GM12878 (cell line): ENCODE measurements at regions not wholly inside any gene's neighbourhood (a gene's known extent, or its start where the extent isn't known, plus 50 kb on each side); places are given as distances from the start of the nearest gene placed in this dataset.

Experiments
- ATAC-seq: fragments of 200-7000 bp; cut with Tn5 transposase; 3 replicates; pipeline ENCODE4 v1.9.1; 2020; ENCODE audit warnings: mild to moderate bottlenecking, moderate library complexity
- BruUV-seq: library from RNA; stranded (reverse); fragments of 400-500 nt; replicated peaks from 2 replicates; lab custom pipeline; 2021; lab: Mats Ljungman, UMichigan
- CTCF ChIA-PET: fragments of 300-600 bp; sonication (Branson Sonifier 250); formaldehyde crosslinking; extraction: SDS; loops from one replicate; lab custom pipeline; 2021; ENCODE audit warnings: inconsistent platforms; lab: Yijun Ruan, JAX
- POLR2A ChIA-PET: fragments of 350-600 bp; formaldehyde crosslinking; extraction: SDS; loops from one replicate; lab custom pipeline; 2021; ENCODE audit warnings: inconsistent platforms; lab: Charles Lee
- RAD21 ChIA-PET: fragments of 300-600 bp; sonication (Branson Sonifier 250); formaldehyde crosslinking; loops from one replicate; lab custom pipeline; 2023; ENCODE audit warnings: antibody characterized with exemption; ENCODE audit not compliant: unreplicated experiment; lab: Charles Lee
- SMC1A ChIA-PET: fragments of 300-600 bp; sonication (Branson Sonifier 250); formaldehyde crosslinking; loops from one replicate; lab custom pipeline; 2023; ENCODE audit not compliant: unreplicated experiment, uncharacterized antibody; lab: Charles Lee
- DNase-seq: peaks from one replicate; pipeline ENCODE4 v3.0.0-alpha.2; 2011; ENCODE audit warnings: low read depth, low spot score
- FAIRE-seq: peaks from 3 replicates; lab custom pipeline; 2011; peaks lifted over from hg19 to GRCh38; lab: Jason Lieb, UNC
- H2AFZ ChIP-seq: 2 replicates; pipeline ENCODE4 v1.6.0; 2011; ENCODE audit warnings: low read depth, low read length, control low read depth; ENCODE audit not compliant: control insufficient read depth
- H3K27ac ChIP-seq: 2 replicates; pipeline ENCODE4 v1.5.1; 2011; ENCODE audit warnings: control low read depth; ENCODE audit not compliant: control insufficient read depth, insufficient read depth
- H3K27me3 ChIP-seq, 2 experiments: replicated peaks in 1 of 2; 2 replicates each; pipeline versions ENCODE4 v1.6.0 to v1.6.1; 2011; ENCODE audit warnings: low read length in 1 of 2; ENCODE audit not compliant: control insufficient read depth in 2 of 2, insufficient read depth in 2 of 2
- H3K36me3 ChIP-seq, 2 experiments: 2 replicates each; pipeline ENCODE4 v1.5.1; 2011; ENCODE audit warnings: low read length in 1 of 2; ENCODE audit not compliant: control insufficient read depth in 2 of 2, insufficient read depth in 2 of 2
- H3K4me1 ChIP-seq: 2 replicates; pipeline ENCODE4 v1.6.1; 2011; ENCODE audit warnings: mild to moderate bottlenecking, low read length, moderate library complexity, mixed read lengths; ENCODE audit not compliant: control insufficient read depth, insufficient read depth
- H3K4me2 ChIP-seq: 2 replicates; pipeline ENCODE4 v1.6.0; 2011; ENCODE audit warnings: control low read depth; ENCODE audit not compliant: control insufficient read depth, insufficient read depth
- H3K4me3 ChIP-seq: fragments of 200-600 bp; sonication (generic); 2 replicates; pipeline ENCODE4 v1.5.1; 2016
- H3K79me2 ChIP-seq: 2 replicates; pipeline ENCODE4 v1.6.0; 2011; ENCODE audit warnings: low read length; ENCODE audit not compliant: control insufficient read depth, insufficient read depth
- H3K9ac ChIP-seq: 2 replicates; pipeline ENCODE4 v1.8.0; 2011; ENCODE audit warnings: low read length, control low read depth, mixed read lengths; ENCODE audit not compliant: control insufficient read depth, insufficient read depth
- H3K9me3 ChIP-seq: replicated peaks from 3 replicates; pipeline ENCODE4 v1.5.1; 2011; ENCODE audit warnings: mild to moderate bottlenecking, low read length; ENCODE audit not compliant: control insufficient read depth, insufficient read depth
- H4K20me1 ChIP-seq: 2 replicates; pipeline ENCODE4 v1.6.0; 2011; ENCODE audit not compliant: control insufficient read depth, insufficient read depth
- CBX5 ChIP-seq: sonication (generic); IDR thresholded peaks from 2 replicates; pipeline ENCODE4 v1.6.1; 2016; ENCODE audit warnings: low read depth, moderate library complexity, mild to moderate bottlenecking, inconsistent platforms
- NFIC ChIP-seq: IDR thresholded peaks from 2 replicates; pipeline ENCODE4 v1.6.1; 2012; ENCODE audit warnings: low read depth, mild to moderate bottlenecking, inconsistent platforms, low read length, moderate library complexity
- PRDM15 ChIP-seq: fragments of 450-650 bp; formaldehyde crosslinking; IDR thresholded peaks from 2 replicates; pipeline ENCODE4 v1.4.0; 2020; ENCODE audit warnings: mild to moderate bottlenecking, moderate library complexity
- RB1 ChIP-seq: fragments of 450-650 bp; formaldehyde crosslinking; IDR thresholded peaks from 2 replicates; pipeline ENCODE4 v1.6.1; 2017; ENCODE audit warnings: mild to moderate bottlenecking, borderline replicate concordance
- RBBP5 ChIP-seq: fragments of 200-600 bp; sonication (generic); conservative IDR thresholded peaks from 2 replicates; pipeline ENCODE4 v1.6.1; 2016
- ZBTB40 ChIP-seq: fragments of 450-650 bp; IDR thresholded peaks from 2 replicates; pipeline ENCODE4 v1.6.1; 2016; ENCODE audit warnings: mild to moderate bottlenecking, moderate library complexity, borderline replicate concordance
- WGBS: methylation state at CpG from one replicate; pipeline ENCODE4 v1.1.6; 2016; ENCODE audit warnings: low lambda C conversion rate; ENCODE audit not compliant: insufficient replicate concordance, insufficient coverage; ENCODE audit errors: missing lambda C conversion rate; 5-methylcytosine and 5-hydroxymethylcytosine counted together
- in situ Hi-C: fragments of 300-500 bp; cut with MboI; formaldehyde crosslinking; loops from 9 replicates; pipeline ENCODE4 v1.14.3; 2018; ENCODE audit warnings: mixed read lengths
- intact Hi-C: fragments of 100-400 bp; cut with micrococcal nuclease; formaldehyde crosslinking; loops from one replicate; pipeline ENCODE4 v1.14.2; 2022; ENCODE audit not compliant: unreplicated experiment

- no peak for TF ChIP-seq ZBTB40
- no peak for TF ChIP-seq RBBP5
Measured at GRCh38 chr5:2538169-2538568, 213.3 kb downstream of the IRX2 start (continued).

GRCh38 chr5:2537378-2538145 is 213.9 kb downstream of the IRX2 start:
- H3K36me3 ChIP-seq, result no peaks in the 10 kb centered on the region
- POLR2A ChIA-PET, result no interaction called here
- H3K27me3 ChIP-seq, result no peaks in the 10 kb centered on the region
- intact Hi-C loops, result no loop called here
- no peak overlapping the region for H3K4me3 ChIP-seq
- H4K20me1 ChIP-seq, result no peaks in the 10 kb centered on the region
- SMC1A ChIA-PET, result no interaction called here
- TF ChIP-seq NFIC (no peak), PRDM15 (CRISPR knock-in tag) (no peak), CBX5 (no peak), RB1 (no peak)
- CTCF ChIA-PET, result no interaction called here
- no peaks in the 10 kb centered on the region; the same call in 2 of the 3 replicates for H3K9me3 ChIP-seq
- no peak overlapping the region for H3K27ac ChIP-seq
- H3K79me2 ChIP-seq, result no peaks in the 10 kb centered on the region
- RAD21 ChIA-PET, result no interaction called here
- H3K9ac ChIP-seq, result no peak overlapping the region
- H3K4me1 ChIP-seq, result no peaks in the 10 kb centered on the region
- WGBS, result 22% methylated on average over 27 of the region's 27 CpGs
- BruUV-seq, result no TSS peak
- no peak overlapping the region for H2AFZ ChIP-seq
- FAIRE-seq (no peak), ATAC-seq (no peak), DNase-seq (no peak)
- in situ Hi-C loops, result no loop called here
- H3K4me2 ChIP-seq, result no peak overlapping the region
